Forelimb muscle (tissue), 1 donor: ENCODE measurements at regions not wholly inside any gene's neighbourhood (a gene's known extent, or its start where the extent isn't known, plus 50 kb on each side); places are given as distances from the start of the nearest gene placed in this dataset.

Experiments
- DNase-seq: peaks from one replicate; pipeline ENCODE4 v3.0.0-alpha.2; 2013; ENCODE audit warnings: low read depth

DNA sequence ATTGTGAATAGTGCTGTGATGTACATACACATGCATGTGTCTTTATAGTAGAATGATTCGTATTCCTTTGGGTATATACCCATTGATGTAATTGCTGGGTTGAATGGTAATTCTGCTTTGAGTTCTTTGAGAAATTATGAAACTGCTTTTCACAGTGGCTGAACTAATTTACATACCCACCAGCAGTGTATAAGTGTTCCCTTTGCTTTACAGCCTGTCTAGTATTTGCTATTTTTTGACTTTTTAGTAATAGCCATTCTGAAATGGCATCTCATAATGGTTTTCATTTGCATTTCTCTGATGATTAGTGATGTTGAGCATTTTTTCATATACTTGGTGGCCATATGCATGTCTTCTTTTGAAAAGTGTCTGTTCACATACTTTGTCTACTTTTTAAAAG, 54.5 kb upstream of the FAM78B start:
- DNase-seq: no peak

DNA sequence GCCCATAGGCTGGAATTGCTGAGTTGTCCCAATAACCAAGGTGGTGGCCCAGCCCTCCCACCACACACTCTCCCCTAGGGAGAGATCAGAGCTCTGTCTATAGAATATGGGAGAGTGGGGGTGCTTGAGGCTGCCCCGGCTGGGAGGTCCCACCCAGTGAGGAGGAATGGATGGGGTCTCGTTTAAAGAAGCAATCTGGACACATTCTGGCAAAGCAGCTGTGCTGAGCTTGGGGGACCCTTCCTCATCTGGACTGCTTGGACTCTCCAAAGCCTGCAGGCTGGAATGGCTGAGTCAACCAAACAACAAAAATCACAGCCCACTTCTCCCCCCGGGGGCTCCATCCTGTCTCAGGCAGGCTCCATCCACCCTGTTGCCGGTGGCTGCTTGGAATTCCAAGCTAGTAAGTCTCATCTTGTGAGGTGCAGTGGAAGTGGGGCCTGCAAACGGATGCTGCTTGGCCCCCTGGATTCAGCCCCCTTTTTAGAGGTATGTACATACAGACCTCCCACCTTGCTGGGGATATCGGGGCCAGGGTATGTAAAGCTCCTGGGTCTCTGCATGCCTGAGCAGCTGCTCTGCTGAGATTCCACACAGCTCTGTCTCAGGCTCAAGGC, 67.1 kb upstream of the FAM78B start:
- DNase-seq: no peak

DNA sequence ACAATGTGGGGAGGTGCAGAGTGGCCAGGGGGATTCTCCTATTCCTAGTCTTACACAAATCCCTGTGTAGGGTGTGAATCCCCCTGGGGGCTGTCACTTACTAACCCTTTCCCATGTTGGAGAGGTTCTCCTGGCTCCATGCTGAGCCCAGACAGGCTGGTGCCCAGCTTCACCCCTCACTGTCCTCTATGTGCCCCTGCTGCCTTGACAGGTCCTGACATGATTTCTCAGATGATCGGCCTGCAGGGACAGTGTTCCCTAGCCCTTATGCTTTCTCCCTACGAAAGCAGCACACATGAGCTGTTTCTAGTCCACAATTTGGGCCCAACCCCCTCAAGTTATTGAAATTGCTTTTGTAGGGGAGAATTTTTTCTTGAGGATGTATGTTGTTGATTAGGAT, 68.9 kb upstream of the FAM78B start:
- DNase-seq: no peak

DNA sequence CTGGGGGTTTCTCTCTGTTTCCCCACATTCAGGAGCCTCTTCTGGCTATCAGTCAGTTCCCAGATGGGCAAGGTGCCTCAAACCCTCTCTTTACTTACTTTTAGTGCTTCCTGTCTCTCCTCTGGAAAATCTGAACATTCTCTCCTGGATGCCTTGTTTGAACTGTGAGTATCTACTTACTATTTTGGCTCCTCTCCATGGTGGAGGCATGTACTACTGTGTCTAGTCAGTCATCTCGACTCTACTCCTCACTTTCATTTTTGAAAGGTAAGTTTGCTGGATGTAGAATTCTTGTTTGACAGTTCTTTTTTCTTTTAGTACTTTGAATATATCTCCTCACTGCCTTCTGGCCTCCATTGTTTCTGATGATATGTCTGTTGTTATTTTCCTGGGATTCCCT, 70.9 kb upstream of the FAM78B start:
- no peak for DNase-seq

DNA sequence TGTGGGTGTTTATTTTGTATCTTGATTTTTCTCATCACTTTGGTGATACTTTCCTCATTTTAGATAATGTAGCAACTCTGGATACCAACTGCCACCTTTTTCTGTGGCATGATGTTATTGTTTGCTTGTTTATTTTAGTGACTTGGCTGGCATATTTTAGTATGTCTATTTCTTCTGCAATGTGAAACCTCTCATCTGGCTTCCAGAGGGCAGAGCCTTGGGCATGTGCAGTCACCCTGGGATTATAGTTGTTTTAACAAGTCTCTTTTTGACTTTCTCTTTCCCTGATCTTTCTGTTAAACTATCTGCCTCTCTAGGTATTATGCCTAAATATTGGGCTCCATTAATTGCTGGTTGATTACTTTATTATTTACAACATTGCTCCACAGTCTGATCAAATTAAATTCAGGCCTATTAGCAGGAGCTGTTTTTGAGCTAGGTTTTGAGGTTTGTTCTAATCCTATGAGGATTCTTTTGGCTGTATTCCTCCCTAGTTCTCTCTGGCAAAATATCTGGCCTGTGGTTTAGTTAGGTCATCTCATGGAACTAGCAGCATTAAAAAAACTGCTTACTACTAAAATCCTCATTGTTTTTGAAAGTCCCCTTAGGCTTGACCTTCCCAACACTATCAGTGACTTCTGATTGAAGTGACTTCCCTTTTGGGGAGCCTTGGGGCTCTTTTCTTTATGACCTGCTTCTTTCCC, 86.4 kb upstream of the FAM78B start:
- DNase-seq: no peak

DNA sequence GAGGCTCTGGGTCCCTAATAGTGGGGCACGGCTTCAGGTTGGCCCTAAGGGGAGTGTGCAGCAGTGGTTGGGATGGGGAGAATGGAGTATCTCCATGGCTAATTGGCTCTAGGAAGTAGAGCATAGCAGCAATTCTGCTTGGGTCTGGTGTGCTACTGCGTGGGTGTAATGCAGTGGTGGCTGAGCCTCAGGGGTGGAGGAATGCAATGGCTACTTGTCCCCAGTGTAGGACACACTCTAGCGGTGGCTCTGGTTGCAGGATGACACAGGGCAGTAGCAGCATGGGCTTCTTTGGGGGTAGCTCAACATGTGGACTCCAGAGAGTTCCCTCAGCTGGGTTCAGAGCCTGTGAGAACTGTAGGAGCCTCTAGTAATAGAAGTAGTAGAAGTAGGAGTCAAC, 91.2 kb upstream of the FAM78B start:
- DNase-seq: no peak

DNA sequence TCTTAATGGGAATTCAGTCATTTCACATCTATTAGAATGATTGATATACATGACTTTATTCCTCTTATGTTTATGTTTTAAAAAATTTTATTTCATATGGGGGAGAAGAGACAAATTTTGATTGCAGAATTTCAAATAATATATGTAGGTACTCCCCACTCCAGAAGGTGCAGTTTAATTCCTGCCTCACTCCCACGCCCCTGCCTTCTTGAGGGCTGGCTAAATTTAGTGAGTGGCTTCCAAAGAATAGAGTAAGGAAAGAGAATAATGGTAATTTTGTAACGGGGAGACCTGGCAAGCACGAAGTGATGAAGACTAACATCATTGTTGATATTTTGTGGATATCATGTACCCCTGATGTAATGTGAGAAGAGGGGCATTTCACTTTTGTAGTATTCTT, 94.7 kb upstream of the FAM78B start:
- DNase-seq: no peak

DNA sequence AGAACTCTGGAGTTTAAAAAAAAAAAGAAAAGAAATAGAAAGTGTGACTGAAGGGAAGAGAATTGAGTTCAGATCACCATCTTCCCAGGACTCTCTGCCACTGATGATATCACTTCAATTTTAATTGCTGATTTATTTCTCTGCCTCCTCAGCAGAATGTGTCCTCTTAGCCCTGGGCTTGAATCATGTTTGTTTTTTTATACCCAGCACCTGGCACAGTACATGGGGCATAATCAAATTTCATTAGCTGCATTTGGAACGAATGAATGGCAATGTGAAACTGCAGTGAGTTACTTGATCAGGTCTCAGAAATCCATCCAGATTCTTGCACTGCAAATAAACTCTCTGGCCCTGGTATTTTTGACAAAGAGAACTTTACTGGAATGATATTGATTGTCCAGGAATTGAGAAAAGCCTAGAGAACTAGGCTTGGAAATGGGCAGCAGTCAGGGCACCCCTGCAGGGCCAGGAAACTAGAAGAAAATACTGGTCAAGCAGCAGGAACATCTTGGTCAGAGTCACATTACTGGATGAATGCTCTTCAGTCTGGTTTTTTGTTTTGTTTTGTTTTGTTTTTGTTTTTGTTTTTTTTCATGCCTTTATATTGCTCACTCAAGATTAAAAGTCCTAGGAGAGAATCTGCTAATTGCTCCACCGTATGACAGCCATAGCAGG, 103.8 kb upstream of the FAM78B start:
- DNase-seq: no peak

DNA sequence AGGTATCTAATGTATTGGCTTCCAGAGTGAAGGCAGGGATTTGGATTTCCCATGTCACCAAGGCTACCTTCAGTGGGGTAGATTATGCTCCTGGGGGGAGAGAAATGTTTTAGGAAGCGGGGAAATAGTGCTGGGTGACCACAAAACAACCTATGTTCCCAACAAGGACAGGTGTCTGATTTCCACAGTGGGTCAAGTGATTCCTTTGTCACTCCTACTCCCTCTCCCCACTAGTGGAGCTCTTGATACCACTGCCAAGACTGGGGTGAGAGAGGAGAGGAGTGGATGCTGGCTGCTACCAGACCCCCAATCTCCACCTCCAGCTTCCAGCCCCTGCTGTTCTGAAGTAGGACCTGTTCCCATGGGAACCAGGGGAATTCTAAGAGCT, 104.3 kb upstream of the FAM78B start:
- DNase-seq: no peak

DNA sequence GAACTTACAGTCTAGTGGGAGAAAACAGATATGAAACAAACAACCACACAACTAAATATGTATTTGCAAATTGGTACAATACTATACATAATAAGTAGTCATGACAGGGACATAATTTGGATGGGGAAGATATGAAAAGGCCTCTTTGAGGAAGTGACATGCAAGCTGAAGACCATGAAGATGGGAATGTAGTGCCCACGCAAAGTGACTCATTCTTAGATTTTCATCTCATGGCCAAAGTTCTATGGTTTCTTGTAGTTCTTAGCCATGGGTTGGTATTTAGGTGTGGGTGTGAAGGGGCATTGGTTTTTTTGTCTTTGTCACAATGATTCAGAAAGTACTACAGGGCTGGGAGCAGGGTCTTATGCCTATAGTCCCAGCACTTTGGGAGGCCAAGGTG, 105.4 kb upstream of the FAM78B start:
- no peak for DNase-seq

DNA sequence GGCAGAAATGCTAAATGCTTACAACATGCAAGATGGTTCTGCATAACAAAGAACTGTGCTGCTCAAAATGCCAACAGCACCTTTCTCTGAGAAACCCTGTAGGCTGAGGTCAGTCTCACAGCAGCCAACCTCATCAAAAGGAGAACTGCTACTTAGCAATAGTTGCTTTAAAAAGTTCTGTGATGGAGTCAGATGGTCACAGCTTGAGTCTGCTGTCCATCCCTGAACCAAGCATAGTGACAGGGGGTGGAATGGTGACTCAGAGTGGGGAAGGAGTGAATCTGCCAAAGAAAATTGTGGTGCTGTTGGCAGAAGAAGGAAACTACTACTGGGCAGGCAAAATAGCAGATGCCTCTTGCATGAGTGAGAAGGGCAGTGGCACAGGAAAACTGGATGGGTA, 106.0 kb upstream of the FAM78B start:
- DNase-seq: no peak

DNA sequence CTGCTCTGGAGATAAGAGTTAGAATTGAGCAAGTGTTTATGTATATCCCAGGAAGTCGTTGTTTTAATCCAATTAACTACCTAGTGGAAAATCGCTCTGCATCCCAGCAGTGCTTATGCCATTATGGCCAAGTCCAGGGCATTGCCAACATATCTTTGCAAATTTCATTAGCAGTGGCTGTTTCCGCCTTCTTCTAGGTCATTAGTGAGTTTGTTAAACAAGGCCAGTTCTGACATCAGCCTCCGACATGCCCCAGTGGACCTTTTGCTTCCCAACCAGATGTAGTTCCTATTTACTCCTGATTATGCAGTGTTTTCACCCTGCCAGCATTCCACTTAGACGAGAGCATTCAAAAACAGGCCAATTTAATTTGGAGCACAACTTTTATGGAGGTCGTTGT, 106.8 kb upstream of the FAM78B start:
- DNase-seq: peak; percentile 34

DNA sequence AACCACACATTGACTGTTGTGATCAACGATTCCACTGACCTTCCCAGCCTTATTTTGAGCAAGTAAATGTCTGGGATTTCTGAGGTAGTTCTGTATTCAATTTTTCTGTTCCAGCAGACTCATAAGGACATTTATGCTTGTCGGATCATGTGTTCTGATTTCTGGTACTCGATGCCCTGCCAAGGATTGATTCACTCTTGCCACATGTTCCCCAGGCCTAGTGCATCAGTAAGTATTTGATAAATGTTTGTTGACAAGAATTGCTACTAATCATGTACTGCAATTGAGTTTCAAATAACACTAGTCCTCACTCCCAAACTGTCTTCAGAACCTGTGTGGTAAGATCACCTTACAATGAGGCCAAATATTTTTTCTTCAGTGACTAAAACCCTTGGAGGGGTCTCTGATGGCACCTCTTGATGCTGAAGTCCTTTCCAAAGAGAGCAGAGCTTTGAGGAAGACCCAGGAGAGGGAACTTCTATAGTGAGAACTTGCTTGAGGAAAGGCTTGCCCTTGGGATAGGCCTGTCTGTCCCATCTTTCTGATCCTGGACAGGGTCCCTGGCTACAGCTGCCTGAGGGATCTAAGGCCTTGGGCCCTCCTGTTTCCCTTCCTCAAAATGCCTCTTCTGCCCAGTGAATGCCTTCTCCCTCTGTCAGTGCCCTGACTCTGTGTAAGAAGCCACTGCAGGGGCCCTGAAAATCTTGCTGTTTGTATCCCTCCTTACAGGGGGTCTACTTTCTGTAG, 115.8 kb upstream of the FAM78B start:
- no peak for DNase-seq

DNA sequence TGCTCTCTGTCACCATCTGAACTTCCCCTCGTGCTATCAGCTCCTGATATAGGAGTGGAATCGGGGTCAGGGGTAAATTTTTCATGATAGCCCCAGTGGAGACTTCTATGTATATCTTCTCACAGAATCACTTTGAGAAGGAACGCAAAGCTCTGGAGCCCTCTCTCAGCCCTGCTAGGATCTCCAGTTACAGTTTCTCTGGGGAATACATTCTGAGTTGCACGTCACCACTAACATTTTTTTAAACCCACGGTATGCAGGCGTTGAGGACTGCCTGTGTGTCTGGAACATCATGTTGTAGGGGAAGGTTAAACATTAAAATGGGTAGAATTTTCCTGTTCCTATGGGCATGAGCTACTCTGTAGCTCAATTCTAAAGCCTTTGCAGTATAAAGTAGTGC, 116.4 kb upstream of the FAM78B start:
- DNase-seq: no peak

DNA sequence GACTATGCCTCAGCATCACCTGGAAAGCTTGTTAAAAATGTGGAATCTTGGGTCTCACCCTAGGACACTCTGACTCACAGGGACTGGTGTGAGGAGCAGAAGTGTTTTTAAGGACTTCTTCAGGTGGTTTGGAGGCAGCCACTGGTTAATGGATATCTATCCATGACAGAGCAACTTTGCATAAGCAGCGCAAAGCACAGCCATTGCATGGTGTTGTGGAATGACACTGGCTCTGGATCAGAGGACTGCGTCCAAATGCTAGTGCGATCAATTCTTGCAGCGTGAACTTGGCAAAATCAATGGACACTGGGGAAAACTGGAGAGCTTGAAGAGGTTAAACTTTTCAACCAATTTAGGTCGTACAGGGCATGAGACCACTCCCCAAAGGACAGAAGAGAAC, 116.8 kb upstream of the FAM78B start:
- no peak for DNase-seq

DNA sequence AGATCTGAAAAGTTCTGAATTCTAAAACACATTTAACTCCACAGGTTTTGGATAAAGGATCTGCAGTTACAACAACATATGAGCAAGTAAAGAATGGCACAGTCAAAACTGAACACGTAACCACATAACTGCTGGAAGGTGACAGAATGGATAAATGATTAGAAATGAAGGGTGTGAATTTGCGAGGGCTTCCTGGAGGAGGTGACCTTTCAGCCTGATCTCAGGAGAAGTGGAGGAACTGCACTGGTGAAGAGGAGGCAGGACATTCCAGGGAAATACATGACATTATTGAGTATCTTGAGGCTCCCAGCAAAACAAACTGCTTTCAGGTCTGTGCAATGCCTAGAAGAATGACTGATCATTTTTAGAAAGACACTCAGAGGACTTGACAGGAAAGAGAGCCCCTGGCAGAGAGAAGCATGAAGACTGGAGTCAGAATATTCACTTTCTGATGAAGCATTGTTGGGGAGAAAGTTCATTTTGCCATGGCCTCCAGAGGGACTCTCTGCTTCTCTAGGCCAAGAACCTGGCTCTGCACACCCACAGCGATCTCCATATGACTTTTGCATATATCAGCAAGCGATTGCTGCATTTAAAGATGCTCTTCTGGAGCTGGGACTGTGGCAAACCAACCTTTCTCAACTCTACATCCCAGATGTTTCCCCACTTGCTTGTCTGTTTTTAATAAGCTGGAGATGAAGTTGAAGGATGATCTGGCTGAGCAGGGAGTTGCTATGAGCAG, 122.7 kb upstream of the FAM78B start:
- no peak for DNase-seq

DNA sequence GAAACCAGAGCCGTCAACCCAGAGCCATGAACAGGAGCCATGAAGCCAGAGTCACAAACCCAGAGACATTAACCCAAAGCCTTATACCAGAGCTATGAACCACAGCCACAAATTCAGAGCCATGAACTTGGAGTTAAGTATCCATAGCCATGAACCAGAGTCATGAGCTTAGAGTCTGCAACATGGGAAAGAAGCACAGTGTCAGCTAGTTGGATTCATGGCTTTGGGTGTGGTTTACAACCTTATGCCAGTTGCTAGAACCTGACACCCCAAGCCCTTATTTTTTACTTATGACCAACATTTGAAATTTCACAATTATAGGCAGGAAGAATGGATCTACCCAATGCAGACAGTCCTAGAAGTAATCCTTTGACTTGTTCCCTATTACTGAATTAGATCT, 128.9 kb upstream of the FAM78B start:
- no peak for DNase-seq

DNA sequence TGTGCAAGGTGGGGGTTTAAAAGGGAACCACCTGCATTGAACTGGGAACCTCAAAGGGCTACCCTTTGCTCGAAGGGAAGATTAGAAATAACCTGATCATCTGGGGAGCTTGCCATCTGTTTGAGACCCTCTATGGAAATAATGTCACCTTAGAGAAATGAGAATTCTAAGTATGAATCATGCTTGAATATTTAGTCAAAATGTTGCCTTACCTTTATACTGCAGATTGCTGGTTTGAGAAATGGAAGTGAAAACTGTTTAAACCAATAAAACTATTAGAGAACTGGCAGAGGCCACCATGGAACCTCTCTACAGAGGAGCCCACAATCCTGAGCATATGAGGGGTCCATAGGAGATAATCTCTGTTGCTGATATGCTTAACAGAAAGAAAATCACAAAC, 131.2 kb upstream of the FAM78B start:
- no peak for DNase-seq

DNA sequence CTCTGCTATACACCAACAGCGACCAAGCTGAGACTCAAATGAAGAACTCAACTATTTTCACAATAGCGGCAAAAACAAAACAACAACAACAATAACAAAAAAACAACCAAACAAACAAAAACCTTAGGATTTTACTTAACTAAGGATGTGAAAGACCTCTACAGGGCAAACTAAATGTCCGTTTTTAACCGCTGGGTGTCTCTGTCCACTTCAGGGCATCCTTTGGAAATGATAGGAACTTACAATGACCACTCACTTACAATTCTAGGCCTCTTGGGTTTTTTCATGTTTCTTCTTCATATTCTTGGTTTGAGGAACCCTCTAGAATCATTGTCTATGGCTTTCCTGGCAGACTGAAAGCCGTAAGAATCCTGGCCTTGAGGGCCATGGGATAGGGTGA, 134.0 kb upstream of the FAM78B start:
- DNase-seq: no peak

DNA sequence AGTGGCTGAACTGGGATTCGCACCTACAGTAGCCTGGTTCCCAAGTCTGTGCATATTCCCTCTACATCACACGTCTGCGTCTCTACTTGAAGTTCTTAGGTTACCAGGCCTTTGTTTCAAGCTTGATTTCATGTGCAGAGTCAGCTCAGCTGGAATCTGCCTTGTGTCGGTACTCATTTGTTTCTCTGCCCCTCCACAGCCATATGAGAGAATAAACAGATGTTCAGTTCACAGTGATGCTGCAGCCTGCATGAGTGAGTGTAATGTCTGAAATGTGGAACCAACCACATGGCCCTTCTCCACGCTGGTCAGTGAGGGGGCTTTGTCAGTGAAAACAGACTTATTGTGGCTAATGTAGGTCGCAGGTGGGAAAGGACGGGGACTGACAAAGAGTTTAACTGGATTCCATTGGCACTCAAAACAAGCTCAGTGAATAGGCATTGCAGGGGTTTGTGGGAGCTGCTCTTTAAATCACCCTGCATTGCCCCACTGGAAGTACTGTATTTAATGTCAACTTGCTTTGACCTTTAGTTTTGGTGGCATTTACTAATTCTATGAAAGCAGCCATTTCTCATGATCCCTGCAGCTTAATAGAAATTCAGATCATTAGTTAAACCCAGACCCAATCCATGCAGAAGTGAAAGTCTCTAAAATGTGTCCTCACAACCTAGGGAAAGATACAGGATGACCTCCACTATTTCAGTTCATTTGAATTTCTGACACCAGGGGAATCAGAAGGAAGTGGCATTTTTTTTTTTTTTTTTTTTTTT, 136.4 kb upstream of the FAM78B start:
- no peak for DNase-seq

DNA sequence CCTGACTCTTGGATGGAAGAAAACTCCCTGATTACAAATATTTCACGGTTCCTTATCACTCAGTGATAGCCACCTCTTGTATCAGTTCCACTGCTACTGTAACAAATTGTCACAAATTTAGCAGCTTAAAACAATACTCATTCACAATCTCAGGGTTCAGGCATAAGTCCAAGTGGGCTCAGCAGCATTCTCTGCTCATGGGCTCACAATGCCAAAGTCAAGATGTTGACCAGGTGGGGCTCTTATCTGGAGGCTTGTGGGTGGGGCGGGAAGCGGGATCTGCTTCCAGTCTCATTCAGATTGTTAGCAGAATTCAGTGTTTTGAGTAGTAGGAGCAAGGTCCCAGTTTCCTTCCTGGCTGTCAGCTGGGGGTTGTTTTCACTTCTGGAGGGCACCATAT, 137.3 kb upstream of the FAM78B start:
- DNase-seq: no peak
